ENCODE measurements at regions not wholly inside any gene's neighbourhood (a gene's known extent, or its start where the extent isn't known, plus 50 kb on each side); places are given as distances from the start of the nearest gene placed in this dataset.
A peak's percentile ranks its signal among the peaks of the same experiment; 100 is the strongest.

GRCh38 chr14:100669011-100669412 lies 57.7 kb upstream of the DLK1 start:
- Histone ChIP-seq H3K79me2 (no peaks in the 10 kb centered on the region), H3K27ac (peak overlapping the region; percentile 52), H3K36me3 (replicated peaks; ENCODE audit: insufficient read depth, low read depth) (no peaks in the 10 kb centered on the region), H3K4me1 (ENCODE audit: insufficient read depth) (peaks cover 61% of the 10 kb centered on the region), H3K9me2 (replicated peaks; ENCODE audit: insufficient read depth) (no peaks in the 10 kb centered on the region), H2AFZ (no peak overlapping the region), H3K9me3 (ENCODE audit: low read depth) (no peaks in the 10 kb centered on the region), H3K27me3 (peaks cover 3% of the 10 kb centered on the region), H3K4me2 (peak overlapping the region; percentile 57), H3K4me3 (no peak overlapping the region), H4K20me1 (ENCODE audit: insufficient read depth, poor library complexity, severe bottlenecking) (no peaks in the 10 kb centered on the region)
- WGBS (ENCODE audit: low lambda C conversion rate, missing lambda C conversion rate) = 77% methylated on average over 9 of the region's 9 CpGs
- DNase-seq (ENCODE audit: low spot score) = peak; percentile 9
- TF ChIP-seq EZH2 (IDR thresholded peaks at IDR 0.05; ENCODE audit: borderline replicate concordance) (no peak), EZH2phosphoT487 (IDR thresholded peaks at IDR 0.05; ENCODE audit: low read depth, severe bottlenecking, unreplicated experiment) (no peak)
- TF ChIP-seq, protein P1, sequence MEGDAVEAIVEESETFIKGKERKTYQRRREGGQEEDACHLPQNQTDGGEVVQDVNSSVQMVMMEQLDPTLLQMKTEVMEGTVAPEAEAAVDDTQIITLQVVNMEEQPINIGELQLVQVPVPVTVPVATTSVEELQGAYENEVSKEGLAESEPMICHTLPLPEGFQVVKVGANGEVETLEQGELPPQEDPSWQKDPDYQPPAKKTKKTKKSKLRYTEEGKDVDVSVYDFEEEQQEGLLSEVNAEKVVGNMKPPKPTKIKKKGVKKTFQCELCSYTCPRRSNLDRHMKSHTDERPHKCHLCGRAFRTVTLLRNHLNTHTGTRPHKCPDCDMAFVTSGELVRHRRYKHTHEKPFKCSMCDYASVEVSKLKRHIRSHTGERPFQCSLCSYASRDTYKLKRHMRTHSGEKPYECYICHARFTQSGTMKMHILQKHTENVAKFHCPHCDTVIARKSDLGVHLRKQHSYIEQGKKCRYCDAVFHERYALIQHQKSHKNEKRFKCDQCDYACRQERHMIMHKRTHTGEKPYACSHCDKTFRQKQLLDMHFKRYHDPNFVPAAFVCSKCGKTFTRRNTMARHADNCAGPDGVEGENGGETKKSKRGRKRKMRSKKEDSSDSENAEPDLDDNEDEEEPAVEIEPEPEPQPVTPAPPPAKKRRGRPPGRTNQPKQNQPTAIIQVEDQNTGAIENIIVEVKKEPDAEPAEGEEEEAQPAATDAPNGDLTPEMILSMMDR (IDR thresholded peaks at IDR 0.05; ENCODE audit: poor library complexity) = no peak

- Histone ChIP-seq H3K27ac (peak overlapping the region; percentile 52), H3K4me3 (no peak overlapping the region), H3K4me1 (ENCODE audit: insufficient read depth) (peaks cover 56% of the 10 kb centered on the region), H3K79me2 (no peaks in the 10 kb centered on the region), H3K27me3 (peaks cover 3% of the 10 kb centered on the region), H3K9me2 (replicated peaks; ENCODE audit: insufficient read depth) (no peaks in the 10 kb centered on the region), H3K36me3 (replicated peaks; ENCODE audit: insufficient read depth, low read depth) (no peaks in the 10 kb centered on the region), H4K20me1 (ENCODE audit: insufficient read depth, poor library complexity, severe bottlenecking) (no peaks in the 10 kb centered on the region), H3K9me3 (ENCODE audit: low read depth) (no peaks in the 10 kb centered on the region), H3K4me2 (peak overlapping the region; percentile 57), H2AFZ (no peak overlapping the region)
- WGBS (ENCODE audit: low lambda C conversion rate, missing lambda C conversion rate) = 43% methylated on average over 13 of the region's 13 CpGs
- peak; percentile 22 for DNase-seq (ENCODE audit: low spot score)
- TF ChIP-seq EZH2phosphoT487 (IDR thresholded peaks at IDR 0.05; ENCODE audit: low read depth, severe bottlenecking, unreplicated experiment) = no peak
- TF ChIP-seq, protein P1 (IDR thresholded peaks at IDR 0.05; ENCODE audit: poor library complexity) = no peak
- TF ChIP-seq EZH2 (IDR thresholded peaks at IDR 0.05; ENCODE audit: borderline replicate concordance) = no peak
These were observed 57.2 kb upstream of the DLK1 start for GRCh38 chr14:100669468-100669867.

- TF ChIP-seq, protein P1 (IDR thresholded peaks at IDR 0.05; ENCODE audit: poor library complexity) = no peak
- TF ChIP-seq EZH2 (IDR thresholded peaks at IDR 0.05; ENCODE audit: borderline replicate concordance) (no peak), EZH2phosphoT487 (IDR thresholded peaks at IDR 0.05; ENCODE audit: low read depth, severe bottlenecking, unreplicated experiment) (no peak)
- Histone ChIP-seq H3K4me3 (no peak overlapping the region), H3K9me2 (replicated peaks; ENCODE audit: insufficient read depth) (no peaks in the 10 kb centered on the region), H3K27me3 (peaks cover 3% of the 10 kb centered on the region), H3K27ac (peak overlapping the region; percentile 52), H3K79me2 (no peaks in the 10 kb centered on the region), H2AFZ (no peak overlapping the region), H3K4me1 (ENCODE audit: insufficient read depth) (peaks cover 49% of the 10 kb centered on the region), H4K20me1 (ENCODE audit: insufficient read depth, poor library complexity, severe bottlenecking) (no peaks in the 10 kb centered on the region), H3K36me3 (replicated peaks; ENCODE audit: insufficient read depth, low read depth) (no peaks in the 10 kb centered on the region), H3K4me2 (peak overlapping the region; percentile 57), H3K9me3 (ENCODE audit: low read depth) (no peaks in the 10 kb centered on the region)
- WGBS (ENCODE audit: low lambda C conversion rate, missing lambda C conversion rate) = 60% methylated on average over 11 of the region's 11 CpGs
- peak; percentile 19 for DNase-seq (ENCODE audit: low spot score)
These were observed 56.5 kb upstream of the DLK1 start for GRCh38 chr14:100670017-100670752.

All from hepatocyte (in vitro differentiated cells).